GM04504 (cell line): ENCODE measurements at regions not wholly inside any gene's neighbourhood (a gene's known extent, or its start where the extent isn't known, plus 50 kb on each side); places are given as distances from the start of the nearest gene placed in this dataset.

ENCODE experiments used
- DNase-seq: peaks from one replicate; pipeline ENCODE4 v3.0.0-alpha.2; 2012; ENCODE audit warnings: low read depth

GRCh38 chr11:88404932-88405710, 67.6 kb upstream of the CTSC start:
- DNase-seq, result no peak

GRCh38 chr11:88404391-88404790, 66.9 kb upstream of the CTSC start:
- no peak for DNase-seq

DNA sequence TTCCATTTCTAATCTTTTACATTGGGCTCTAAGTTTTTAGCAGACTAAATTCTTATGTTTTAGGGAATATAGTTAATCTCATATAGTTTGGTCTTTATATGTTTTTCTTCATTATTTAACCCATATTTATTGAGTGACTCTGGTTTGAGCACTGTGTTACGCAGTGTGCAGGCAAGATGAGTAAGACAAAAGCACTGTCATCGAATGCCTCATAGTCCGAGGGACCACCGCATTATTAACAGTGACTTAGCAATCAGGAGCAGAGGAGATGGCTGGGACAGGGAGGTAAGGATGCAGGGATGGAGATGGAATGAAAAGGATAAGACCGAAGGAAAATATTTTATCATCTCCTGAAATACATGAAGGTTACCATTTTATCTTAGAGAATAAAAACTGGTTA, 65.2 kb upstream of the CTSC start:
- DNase-seq, result peak; percentile 23

- DNase-seq, result peak; percentile 86
Observed at GRCh38 chr11:88402192-88402715, 64.7 kb upstream of the CTSC start.

GRCh38 chr11:88398791-88399570, 61.4 kb upstream of the CTSC start:
- no peak for DNase-seq

- peak; percentile 29 for DNase-seq
Observed at GRCh38 chr11:88398372-88398771, 60.8 kb upstream of the CTSC start.

DNA sequence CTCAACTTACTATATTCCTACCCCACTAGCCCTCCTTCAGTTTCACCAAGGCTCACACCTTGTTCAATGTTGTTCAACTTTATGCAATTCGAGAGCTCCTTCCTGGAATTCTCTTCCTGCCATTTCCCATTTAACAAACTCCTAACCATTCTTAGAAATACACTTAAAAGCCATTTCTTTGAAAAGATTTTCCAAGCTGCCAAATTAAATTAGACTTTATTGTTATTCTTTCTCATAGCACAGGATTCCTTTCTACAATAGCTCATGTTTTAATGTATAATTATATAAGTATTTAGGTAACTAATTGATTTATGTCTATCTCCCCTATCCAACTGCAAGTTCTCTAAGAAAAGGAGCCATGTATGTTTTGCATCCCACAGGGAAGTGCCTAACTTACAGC, 52.7 kb upstream of the CTSC start:
- no peak for DNase-seq

GRCh38 chr11:88387957-88388356, 50.4 kb upstream of the CTSC start:
- no peak for DNase-seq
